HCT116 (cell line): ENCODE measurements at regions not wholly inside any gene's neighbourhood (a gene's known extent, or its start where the extent isn't known, plus 50 kb on each side); places are given as distances from the start of the nearest gene placed in this dataset.

Experiments
- ATAC-seq: fragments of 200-7000 bp; cut with Tn5 transposase; 2 replicates; pipeline ENCODE4 v1.9.1; 2020; ENCODE audit warnings: mild to moderate bottlenecking, moderate library complexity
- BruUV-seq: library from RNA; stranded (reverse); fragments of 400-500 nt; replicated peaks from 2 replicates; lab custom pipeline; 2021; lab: Mats Ljungman, UMichigan
- CTCF ChIA-PET: fragments of 300-600 bp; sonication (Branson Sonifier 250); formaldehyde crosslinking; loops from one replicate; lab custom pipeline; 2021; ENCODE audit warnings: antibody characterized with exemption; lab: Charles Lee
- POLR2A ChIA-PET: fragments of 300-600, 350-600 bp; sonication (Branson Sonifier 250); formaldehyde crosslinking; loops from one replicate; lab custom pipeline; 2021; ENCODE audit warnings: antibody characterized with exemption; lab: Charles Lee
- RAD21 ChIA-PET, 2 experiments: fragments of 300-600 bp; sonication (Branson Sonifier 250); formaldehyde crosslinking; loops; one replicate each; lab custom pipeline; 2023; ENCODE audit warnings: low total read pairs in 2 of 2; ENCODE audit not compliant: uncharacterized antibody in 2 of 2, unreplicated experiment in 2 of 2, low non-redundant PET in 1 of 2; lab: Charles Lee
- DNase-seq: peaks from one replicate; pipeline ENCODE4 v3.0.0-alpha.2; 2010; ENCODE audit warnings: low read depth, low spot score
- H2AFZ ChIP-seq: fragments of 200-600 bp; shearing (Covaris generic), sonication (generic); 2 replicates; pipeline ENCODE4 v1.6.1; 2017; ENCODE audit warnings: low read depth, mixed run types, mixed read lengths, antibody characterized with exemption, low read length; ENCODE audit not compliant: poor library complexity, severe bottlenecking
- H3K27ac ChIP-seq: 2 replicates; pipeline ENCODE4 v1.5.1; 2012; ENCODE audit warnings: low read depth, low read length
- H3K27me3 ChIP-seq: fragments of 200-600 bp; sonication (generic); 2 replicates; pipeline ENCODE4 v1.6.1; 2016; ENCODE audit warnings: mixed run types, low read length, mixed read lengths; ENCODE audit not compliant: insufficient read depth
- H3K36me3 ChIP-seq, 2 experiments: fragments of 200-500 bp in 1 of 2; fragments of 200-600 bp in 1 of 2; sonication (Bioruptor generic) in 1 of 2; sonication (generic) in 1 of 2; 2 replicates each; pipeline versions ENCODE4 v1.5.1 to v1.6.1; 2014 to 2016; ENCODE audit warnings: low read length in 2 of 2, inconsistent platforms in 1 of 2, mixed read lengths in 1 of 2, mixed run types in 1 of 2; ENCODE audit not compliant: insufficient read depth in 2 of 2, control insufficient read depth in 1 of 2
- H3K4me1 ChIP-seq, 2 experiments: fragments of 200-600 bp in 1 of 2; sonication (generic) in 1 of 2; 2 replicates each; pipeline versions ENCODE4 v1.5.1 to v1.6.1; 2012 to 2017; ENCODE audit warnings: low read length in 2 of 2, inconsistent platforms in 1 of 2, mild to moderate bottlenecking in 1 of 2, mixed read lengths in 1 of 2, mixed run types in 1 of 2, moderate library complexity in 1 of 2; ENCODE audit not compliant: insufficient read depth in 2 of 2, control insufficient read depth in 1 of 2
- H3K4me2 ChIP-seq: fragments of 200-600 bp; sonication (generic); 2 replicates; pipeline ENCODE4 v1.6.1; 2017; ENCODE audit warnings: mixed run types, low read length, mixed read lengths
- H3K4me3 ChIP-seq, 2 experiments: fragments of 200-600 bp in 1 of 2; sonication (generic) in 1 of 2; replicated peaks in 1 of 2; 2 replicates each; pipeline ENCODE4 v1.5.1; 2011 to 2016; ENCODE audit warnings: low read length in 2 of 2, control low read depth in 1 of 2, low read depth in 1 of 2, mild to moderate bottlenecking in 1 of 2, mixed read lengths in 1 of 2, mixed run types in 1 of 2
- H3K79me2 ChIP-seq: fragments of 200-600 bp; sonication (generic); 2 replicates; pipeline ENCODE4 v1.6.1; 2017; ENCODE audit warnings: mild to moderate bottlenecking, mixed run types, low read length, moderate library complexity, mixed read lengths; ENCODE audit not compliant: insufficient read depth
- H3K9ac ChIP-seq: fragments of 200-600 bp; sonication (generic); 2 replicates; pipeline ENCODE4 v1.6.1; 2016; ENCODE audit warnings: low read length, mixed read lengths
- H3K9me2 ChIP-seq: fragments of 200-600 bp; sonication (generic), shearing (Covaris generic); 2 replicates; pipeline ENCODE4 v1.6.1; 2017; ENCODE audit warnings: mixed run types, mild to moderate bottlenecking, moderate library complexity; ENCODE audit not compliant: insufficient read depth
- H3K9me3 ChIP-seq, 2 experiments: fragments of 200-500 bp in 1 of 2; fragments of 200-600 bp in 1 of 2; sonication (Bioruptor generic) in 1 of 2; sonication (generic) in 1 of 2; 2 replicates each; pipeline ENCODE4 v1.6.1; 2014 to 2017; ENCODE audit warnings: low read length in 2 of 2, mixed read lengths in 2 of 2, inconsistent platforms in 1 of 2, low read depth in 1 of 2, mild to moderate bottlenecking in 1 of 2, mixed run types in 1 of 2, moderate library complexity in 1 of 2; ENCODE audit not compliant: control insufficient read depth in 1 of 2, insufficient read depth in 1 of 2
- H4K20me1 ChIP-seq: fragments of 200-600 bp; sonication (generic), shearing (Covaris generic); 2 replicates; pipeline ENCODE4 v1.6.1; 2017; ENCODE audit warnings: mixed run types, mild to moderate bottlenecking, moderate library complexity; ENCODE audit not compliant: insufficient read depth
- ATF3 ChIP-seq: IDR thresholded peaks from 2 replicates; pipeline ENCODE4 v1.6.1; 2012
- CBX3 ChIP-seq: IDR thresholded peaks from 2 replicates; pipeline ENCODE4 v1.6.1; 2012; ENCODE audit warnings: low read depth
- CEBPB ChIP-seq: IDR thresholded peaks from 2 replicates; pipeline ENCODE4 v1.6.1; 2012; ENCODE audit warnings: low read depth
- EGR1 ChIP-seq: IDR thresholded peaks from 2 replicates; pipeline ENCODE4 v1.6.1; 2012; ENCODE audit warnings: low read depth
- ELF1 ChIP-seq: IDR thresholded peaks from 2 replicates; pipeline ENCODE4 v1.6.1; 2012; ENCODE audit warnings: low read depth, borderline replicate concordance
- EZH2 ChIP-seq: fragments of 200-600 bp; sonication (generic); IDR thresholded peaks from 2 replicates; pipeline ENCODE4 v1.6.1; 2017; ENCODE audit warnings: antibody characterized with exemption, mixed run types
- EZH2phosphoT487 ChIP-seq: fragments of 200-600 bp; IDR thresholded peaks from 2 replicates; pipeline ENCODE4 v1.6.1; 2018; ENCODE audit warnings: antibody characterized with exemption, borderline replicate concordance
- FOSL1 ChIP-seq: IDR thresholded peaks from 2 replicates; pipeline ENCODE4 v1.6.1; 2012; ENCODE audit warnings: low read depth
- JUND ChIP-seq: IDR thresholded peaks from 2 replicates; pipeline ENCODE4 v1.6.1; 2012
- MAX ChIP-seq: IDR thresholded peaks from 2 replicates; pipeline ENCODE4 v1.6.1; 2012
- POLR2A ChIP-seq: IDR thresholded peaks from 2 replicates; pipeline ENCODE4 v1.7.0; 2011; ENCODE audit warnings: borderline replicate concordance; ENCODE audit not compliant: insufficient read depth, insufficient read length; ENCODE audit errors: extremely low read depth
- POLR2AphosphoS5 ChIP-seq: IDR thresholded peaks from 2 replicates; pipeline ENCODE4 v1.6.1; 2011; ENCODE audit warnings: mild to moderate bottlenecking, low read depth, low read length, moderate library complexity
- SIN3A ChIP-seq: IDR thresholded peaks from 2 replicates; pipeline ENCODE4 v1.6.1; 2012; ENCODE audit warnings: low read depth
- SP1 ChIP-seq: IDR thresholded peaks from 2 replicates; pipeline ENCODE4 v1.6.1; 2012; ENCODE audit warnings: low read depth
- SRF ChIP-seq: IDR thresholded peaks from 2 replicates; pipeline ENCODE4 v1.6.1; 2012; ENCODE audit warnings: low read depth
- TCF7L2 ChIP-seq: IDR thresholded peaks from 2 replicates; pipeline ENCODE4 v1.7.0; 2011; ENCODE audit warnings: borderline replicate concordance, inconsistent platforms; ENCODE audit not compliant: insufficient read depth, insufficient read length; ENCODE audit errors: extremely low read depth
- YY1 ChIP-seq: IDR thresholded peaks from 2 replicates; pipeline ENCODE4 v1.6.1; 2011; ENCODE audit warnings: low read length, low read depth, moderate library complexity, mild to moderate bottlenecking; ENCODE audit not compliant: insufficient replicate concordance; ENCODE audit errors: extremely low read depth
- ZBTB33 ChIP-seq: IDR thresholded peaks from 2 replicates; pipeline ENCODE4 v1.6.1; 2011; ENCODE audit warnings: mild to moderate bottlenecking, low read length, moderate library complexity; ENCODE audit not compliant: insufficient replicate concordance; ENCODE audit errors: extremely low read depth
- ZFX ChIP-seq: fragments of 450-650 bp; IDR thresholded peaks from 2 replicates; pipeline ENCODE4 v1.6.1; 2017
- ZNF274 ChIP-seq: fragments of 200-500 bp; sonication (Bioruptor generic); IDR thresholded peaks from 2 replicates; pipeline ENCODE4 v1.6.1; 2014; ENCODE audit warnings: mild to moderate bottlenecking, low read depth, low read length, inconsistent platforms
- intact Hi-C: fragments of 100-400 bp; cut with micrococcal nuclease; formaldehyde crosslinking; loops from 2 replicates; pipeline ENCODE4 v1.10.0; 2022

- no peaks in the 10 kb centered on the region for H3K9me3 ChIP-seq
- H3K4me2 ChIP-seq = no peak overlapping the region
- no peaks in the 10 kb centered on the region for H3K36me3 ChIP-seq
- no peak overlapping the region for H3K27ac ChIP-seq
- H3K4me3 ChIP-seq = no peak overlapping the region
- intact Hi-C loops = loop anchor here (10.0 kb wide), 1 partner anchor 58 kb away; no protein-coding TSS in a partner anchor
- no peaks in the 10 kb centered on the region for H3K9me2 ChIP-seq
- ChIA-PET POLR2A (no interaction called here), RAD21 (no interaction called here), CTCF (no interaction called here)
- TF ChIP-seq MAX (no peak), SP1 (no peak), SIN3A (no peak), SRF (no peak), ATF3 (no peak), EZH2phosphoT487 (no peak), EGR1 (no peak), FOSL1 (no peak), JUND (no peak), ZBTB33 (no peak), YY1 (no peak), TCF7L2 (no peak), POLR2A (no peak), CBX3 (no peak), ZNF274 (no peak), ELF1 (no peak), ZFX (no peak), POLR2AphosphoS5 (no peak), EZH2 (no peak), CEBPB (no peak)
- no peaks in the 10 kb centered on the region for H3K4me1 ChIP-seq
- no peaks in the 10 kb centered on the region for H3K27me3 ChIP-seq
- H2AFZ ChIP-seq = no peak overlapping the region
- DNase-seq = no peak
- H3K9ac ChIP-seq = no peak overlapping the region
- no peaks in the 10 kb centered on the region for H4K20me1 ChIP-seq
- BruUV-seq = no TSS peak
- no peaks in the 10 kb centered on the region for H3K79me2 ChIP-seq
- no peak for ATAC-seq
Observed at GRCh38 chr18:30527226-30527625, 515.3 kb downstream of the DSC3 start.
